Neural cell (in vitro differentiated cells): ENCODE measurements at regions not wholly inside any gene's neighbourhood (a gene's known extent, or its start where the extent isn't known, plus 50 kb on each side); places are given as distances from the start of the nearest gene placed in this dataset.

Experiments
- H2AFZ ChIP-seq: fragments of 200-600, 300-800 bp; sonication (generic), shearing (Covaris generic); 2 replicates; pipeline ENCODE4 v1.6.0; 2014; ENCODE audit warnings: low read depth, mild to moderate bottlenecking, antibody characterized with exemption, low read length, moderate library complexity
- H3F3A ChIP-seq: fragments of 200-600 bp; shearing (Covaris generic); 2 replicates; pipeline ENCODE4 v1.6.1; 2016; ENCODE audit warnings: mild to moderate bottlenecking, moderate library complexity, mixed read lengths, antibody characterized with exemption, low read length; ENCODE audit not compliant: insufficient read depth, poor library complexity, severe bottlenecking
- H3K27ac ChIP-seq: fragments of 200-600, 300-800 bp; sonication (generic), shearing (Covaris generic); 2 replicates; pipeline ENCODE4 v1.5.1; 2014; ENCODE audit warnings: mild to moderate bottlenecking, low read length, moderate library complexity
- H3K27me3 ChIP-seq: fragments of 300-800, 200-600 bp; sonication (generic), shearing (Covaris generic); 2 replicates; pipeline ENCODE4 v1.6.0; 2014; ENCODE audit warnings: mild to moderate bottlenecking, low read depth, low read length, moderate library complexity; ENCODE audit not compliant: insufficient read depth
- H3K36me3 ChIP-seq: fragments of 300-800, 200-600 bp; sonication (generic), shearing (Covaris generic); 2 replicates; pipeline ENCODE4 v1.5.1; 2014; ENCODE audit warnings: mild to moderate bottlenecking, antibody characterized with exemption, low read length, moderate library complexity; ENCODE audit not compliant: insufficient read depth
- H3K4me2 ChIP-seq: fragments of 300-800, 200-600 bp; sonication (generic), shearing (Covaris generic); 2 replicates; pipeline ENCODE4 v1.6.0; 2014; ENCODE audit warnings: mild to moderate bottlenecking, low read length
- H3K4me3 ChIP-seq: fragments of 300-800, 200-600 bp; sonication (generic), shearing (Covaris generic); 2 replicates; pipeline ENCODE4 v1.5.1; 2014; ENCODE audit warnings: mild to moderate bottlenecking, low read length, moderate library complexity
- H3K79me2 ChIP-seq: fragments of 200-600 bp; shearing (Covaris generic); replicated peaks from 2 replicates; pipeline ENCODE4 v1.6.0; 2014; ENCODE audit warnings: mild to moderate bottlenecking, low read length, moderate library complexity; ENCODE audit not compliant: insufficient read depth
- H3K9ac ChIP-seq: fragments of 300-800, 200-600 bp; sonication (generic), shearing (Covaris generic); 2 replicates; pipeline ENCODE4 v1.6.1; 2016; ENCODE audit warnings: mild to moderate bottlenecking, low read length, mixed read lengths
- H3K9me2 ChIP-seq: fragments of 200-600 bp; shearing (Covaris generic); 2 replicates; pipeline ENCODE4 v1.6.1; 2016; ENCODE audit warnings: mild to moderate bottlenecking, low read length, mixed read lengths; ENCODE audit not compliant: insufficient read depth
- H3K9me3 ChIP-seq: fragments of 200-600, 300-800 bp; sonication (generic), shearing (Covaris generic); 2 replicates; pipeline ENCODE4 v1.6.1; 2016; ENCODE audit warnings: mild to moderate bottlenecking, mixed run types, low read length, moderate library complexity, mixed read lengths
- H4K20me1 ChIP-seq: fragments of 200-600 bp; shearing (Covaris generic); 2 replicates; pipeline ENCODE4 v1.6.1; 2016; ENCODE audit warnings: mild to moderate bottlenecking, mixed run types; ENCODE audit not compliant: insufficient read depth
- CTCF ChIP-seq: fragments of 450-650 bp; IDR thresholded peaks from 2 replicates; pipeline ENCODE4 v1.5.1; 2014; ENCODE audit warnings: antibody characterized with exemption, mild to moderate bottlenecking, moderate library complexity; ENCODE audit not compliant: poor library complexity, severe bottlenecking
- EP300 ChIP-seq: fragments of 450-650 bp; conservative IDR thresholded peaks from 2 replicates; pipeline ENCODE4 v1.6.1; 2014; ENCODE audit warnings: antibody characterized with exemption, mild to moderate bottlenecking, moderate library complexity; ENCODE audit not compliant: poor library complexity, severe bottlenecking
- EZH2 ChIP-seq: fragments of 200-600, 300-800 bp; shearing (Covaris generic), sonication (generic); IDR thresholded peaks from 2 replicates; pipeline ENCODE4 v1.6.1; 2014; ENCODE audit warnings: antibody characterized with exemption, low read length, borderline replicate concordance, mild to moderate bottlenecking; ENCODE audit not compliant: insufficient read depth, poor library complexity, severe bottlenecking
- MXI1 ChIP-seq: fragments of 450-650 bp; conservative IDR thresholded peaks from 2 replicates; pipeline ENCODE4 v1.6.1; 2014; ENCODE audit warnings: antibody characterized with exemption, mild to moderate bottlenecking; ENCODE audit not compliant: poor library complexity, severe bottlenecking
- POLR2AphosphoS5 ChIP-seq: IDR thresholded peaks from 2 replicates; pipeline ENCODE4 v1.6.1; 2012
- RAD21 ChIP-seq: fragments of 450-650 bp; conservative IDR thresholded peaks from 2 replicates; pipeline ENCODE4 v1.6.1; 2014; ENCODE audit warnings: antibody characterized with exemption, mild to moderate bottlenecking, moderate library complexity
- REST ChIP-seq: IDR thresholded peaks from 2 replicates; pipeline ENCODE4 v1.6.1; 2012; ENCODE audit warnings: borderline replicate concordance
- SMC3 ChIP-seq: fragments of 450-650 bp; conservative IDR thresholded peaks from 2 replicates; pipeline ENCODE4 v1.6.1; 2014; ENCODE audit warnings: antibody characterized with exemption, mild to moderate bottlenecking, moderate library complexity; ENCODE audit not compliant: poor library complexity
- TAF1 ChIP-seq: IDR thresholded peaks from 2 replicates; pipeline ENCODE4 v1.6.1; 2012; ENCODE audit warnings: low read depth

GRCh38 chr7:121666306-121666705 is 206.7 kb upstream of the PTPRZ1 start:
- H3K36me3 ChIP-seq = no peaks in the 10 kb centered on the region
- no peak overlapping the region for H3K9ac ChIP-seq
- H2AFZ ChIP-seq = no peak overlapping the region
- H3K4me3 ChIP-seq = no peak overlapping the region
- no peaks in the 10 kb centered on the region for H3K79me2 ChIP-seq
- no peak overlapping the region for H3K4me2 ChIP-seq
- H3F3A ChIP-seq = no peaks in the 10 kb centered on the region
- H3K9me3 ChIP-seq = peaks cover 3% of the 10 kb centered on the region
- H3K9me2 ChIP-seq = no peaks in the 10 kb centered on the region
- no peaks in the 10 kb centered on the region for H4K20me1 ChIP-seq
- no peak overlapping the region for H3K27ac ChIP-seq
- TF ChIP-seq POLR2AphosphoS5 = no peak
- no peak for TF ChIP-seq MXI1
- no peak for TF ChIP-seq SMC3
- TF ChIP-seq EZH2 = no peak
- no peak for TF ChIP-seq CTCF
- no peak for TF ChIP-seq TAF1
- no peak for TF ChIP-seq EP300
- TF ChIP-seq REST = no peak
- no peak for TF ChIP-seq RAD21
- H3K27me3 ChIP-seq = no peaks in the 10 kb centered on the region

- Histone ChIP-seq H3K9ac (no peak overlapping the region), H3K79me2 (no peaks in the 10 kb centered on the region), H3K4me2 (no peak overlapping the region), H3K27me3 (no peaks in the 10 kb centered on the region), H3K9me3 (no peaks in the 10 kb centered on the region), H3K9me2 (no peaks in the 10 kb centered on the region), H3F3A (no peaks in the 10 kb centered on the region), H3K4me3 (no peak overlapping the region), H4K20me1 (no peaks in the 10 kb centered on the region), H3K27ac (no peak overlapping the region), H2AFZ (no peak overlapping the region), H3K36me3 (no peaks in the 10 kb centered on the region)
- TF ChIP-seq TAF1 (no peak), SMC3 (no peak), CTCF (no peak), REST (no peak), EZH2 (no peak), RAD21 (no peak), MXI1 (no peak)
Measured at GRCh38 chr7:121643320-121643719, 229.6 kb upstream of the PTPRZ1 start.
